PFSK-1 (cell line): ENCODE measurements at regions not wholly inside any gene's neighbourhood (a gene's known extent, or its start where the extent isn't known, plus 50 kb on each side); places are given as distances from the start of the nearest gene placed in this dataset.

Experiments used
- FOXP2 ChIP-seq: optimal IDR thresholded peaks from 2 replicates; pipeline ENCODE3; 2011; ENCODE audit warnings: borderline replicate concordance, control low read depth, inconsistent platforms; ENCODE audit not compliant: insufficient read depth; ENCODE audit errors: extremely low read length, extremely low read depth
- POLR2AphosphoS5 ChIP-seq: IDR thresholded peaks from 2 replicates; pipeline ENCODE4 v1.6.1; 2012; ENCODE audit warnings: low read depth, mild to moderate bottlenecking, control low read depth, low read length, moderate library complexity
- SIN3A ChIP-seq: IDR thresholded peaks from 2 replicates; pipeline ENCODE4 v1.6.1; 2012; ENCODE audit warnings: mild to moderate bottlenecking, low read length, moderate library complexity, borderline replicate concordance; ENCODE audit not compliant: insufficient read depth
- TAF1 ChIP-seq: IDR thresholded peaks from 2 replicates; pipeline ENCODE4 v1.6.1; 2012; ENCODE audit warnings: low read length, control low read depth, borderline replicate concordance; ENCODE audit not compliant: insufficient read depth
- TF ChIP-seq, protein P1 (sequence below), 2 experiments: IDR thresholded peaks; 2 replicates each; pipeline versions ENCODE4 v1.6.1 to v1.8.0; 2011 to 2012; ENCODE audit warnings: low read depth in 2 of 2, low read length in 2 of 2, control low read depth in 1 of 2, inconsistent platforms in 1 of 2, mild to moderate bottlenecking in 1 of 2, moderate library complexity in 1 of 2; ENCODE audit not compliant: insufficient read depth in 1 of 2

- TF ChIP-seq, protein P1, sequence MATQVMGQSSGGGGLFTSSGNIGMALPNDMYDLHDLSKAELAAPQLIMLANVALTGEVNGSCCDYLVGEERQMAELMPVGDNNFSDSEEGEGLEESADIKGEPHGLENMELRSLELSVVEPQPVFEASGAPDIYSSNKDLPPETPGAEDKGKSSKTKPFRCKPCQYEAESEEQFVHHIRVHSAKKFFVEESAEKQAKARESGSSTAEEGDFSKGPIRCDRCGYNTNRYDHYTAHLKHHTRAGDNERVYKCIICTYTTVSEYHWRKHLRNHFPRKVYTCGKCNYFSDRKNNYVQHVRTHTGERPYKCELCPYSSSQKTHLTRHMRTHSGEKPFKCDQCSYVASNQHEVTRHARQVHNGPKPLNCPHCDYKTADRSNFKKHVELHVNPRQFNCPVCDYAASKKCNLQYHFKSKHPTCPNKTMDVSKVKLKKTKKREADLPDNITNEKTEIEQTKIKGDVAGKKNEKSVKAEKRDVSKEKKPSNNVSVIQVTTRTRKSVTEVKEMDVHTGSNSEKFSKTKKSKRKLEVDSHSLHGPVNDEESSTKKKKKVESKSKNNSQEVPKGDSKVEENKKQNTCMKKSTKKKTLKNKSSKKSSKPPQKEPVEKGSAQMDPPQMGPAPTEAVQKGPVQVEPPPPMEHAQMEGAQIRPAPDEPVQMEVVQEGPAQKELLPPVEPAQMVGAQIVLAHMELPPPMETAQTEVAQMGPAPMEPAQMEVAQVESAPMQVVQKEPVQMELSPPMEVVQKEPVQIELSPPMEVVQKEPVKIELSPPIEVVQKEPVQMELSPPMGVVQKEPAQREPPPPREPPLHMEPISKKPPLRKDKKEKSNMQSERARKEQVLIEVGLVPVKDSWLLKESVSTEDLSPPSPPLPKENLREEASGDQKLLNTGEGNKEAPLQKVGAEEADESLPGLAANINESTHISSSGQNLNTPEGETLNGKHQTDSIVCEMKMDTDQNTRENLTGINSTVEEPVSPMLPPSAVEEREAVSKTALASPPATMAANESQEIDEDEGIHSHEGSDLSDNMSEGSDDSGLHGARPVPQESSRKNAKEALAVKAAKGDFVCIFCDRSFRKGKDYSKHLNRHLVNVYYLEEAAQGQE (IDR thresholded peaks at IDR 0.05; ENCODE audit: insufficient read depth in 1 of 2, low read depth in 2 of 2, low read length in 2 of 2): no peak
- TF ChIP-seq TAF1 (no peak), SIN3A (no peak), FOXP2 (no peak), POLR2AphosphoS5 (no peak)
Measured at GRCh38 chr2:225773148-225773547, 373.6 kb downstream of the NYAP2 start.

DNA sequence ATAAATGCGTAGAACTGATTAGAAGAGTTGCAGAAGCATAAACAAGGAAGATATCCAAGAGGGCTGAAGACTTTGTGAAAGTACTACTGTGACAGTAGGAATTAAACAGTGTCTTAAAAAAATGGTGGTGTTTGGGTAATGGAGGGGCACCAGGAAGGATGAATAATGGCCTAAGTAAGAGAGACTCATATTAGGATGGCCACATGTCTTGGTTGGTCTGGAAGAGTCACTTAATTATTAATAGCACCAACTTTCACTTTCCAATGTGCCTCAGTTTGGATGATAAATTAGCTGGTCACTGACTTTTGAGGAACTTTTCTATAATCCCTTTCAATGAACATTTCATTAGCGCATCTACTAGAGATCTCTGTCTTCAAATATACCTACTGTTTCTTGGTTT lies 372.2 kb downstream of the NYAP2 start:
- no peak for TF ChIP-seq POLR2AphosphoS5
- no peak for TF ChIP-seq SIN3A
- TF ChIP-seq FOXP2: no peak
- TF ChIP-seq, protein P1 (IDR thresholded peaks at IDR 0.05; ENCODE audit: insufficient read depth in 1 of 2, low read depth in 2 of 2, low read length in 2 of 2): no peak
- no peak for TF ChIP-seq TAF1

DNA sequence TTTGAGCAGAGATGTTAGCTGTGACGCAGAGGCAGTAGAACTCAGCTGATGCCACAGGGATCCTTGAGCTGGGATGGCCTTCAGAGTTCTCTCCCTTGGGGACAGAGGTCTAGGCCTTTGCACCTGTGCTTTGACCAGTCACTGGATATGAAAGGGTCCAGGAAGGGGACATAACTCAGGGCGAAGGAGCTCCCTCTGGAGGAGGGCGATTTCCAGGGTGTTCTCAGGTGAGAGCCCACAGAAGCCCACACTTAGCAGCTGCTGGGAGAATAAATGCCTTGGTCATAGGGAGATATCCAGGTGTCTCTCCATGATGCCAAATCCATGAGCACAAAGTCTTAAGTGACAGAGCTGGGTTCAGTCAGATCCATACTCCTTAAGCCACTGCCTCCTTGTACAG lies 369.2 kb downstream of the NYAP2 start:
- TF ChIP-seq TAF1 (no peak), POLR2AphosphoS5 (no peak), SIN3A (no peak), FOXP2 (no peak)
- TF ChIP-seq, protein P1 (IDR thresholded peaks at IDR 0.05; ENCODE audit: insufficient read depth in 1 of 2, low read depth in 2 of 2, low read length in 2 of 2): no peak

GRCh38 chr2:225766431-225766830 lies 366.9 kb downstream of the NYAP2 start:
- TF ChIP-seq FOXP2: no peak
- TF ChIP-seq, protein P1 (IDR thresholded peaks at IDR 0.05; ENCODE audit: insufficient read depth in 1 of 2, low read depth in 2 of 2, low read length in 2 of 2): no peak
- no peak for TF ChIP-seq SIN3A
- TF ChIP-seq TAF1: no peak
- no peak for TF ChIP-seq POLR2AphosphoS5

DNA sequence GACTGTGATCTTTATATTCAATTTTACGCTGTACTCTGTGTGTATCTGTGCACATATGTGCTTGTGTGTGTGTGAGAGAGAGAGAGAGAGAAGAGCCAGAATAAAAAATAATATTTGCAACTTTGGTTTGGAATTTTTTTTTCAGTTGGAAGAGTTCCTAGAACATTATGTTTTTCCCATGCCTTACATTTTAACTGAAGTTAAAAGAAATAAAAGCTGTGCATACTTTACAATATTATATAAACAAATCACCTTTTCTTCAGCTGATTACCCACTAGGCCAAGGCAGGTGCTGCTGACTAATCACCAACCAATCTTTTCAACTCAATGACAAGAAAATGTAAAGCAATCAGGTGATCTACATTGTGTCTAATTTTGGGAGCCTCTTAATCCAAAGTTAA lies 366.3 kb downstream of the NYAP2 start:
- TF ChIP-seq SIN3A: no peak
